GM18517 (cell line): ENCODE measurements at regions not wholly inside any gene's neighbourhood (a gene's known extent, or its start where the extent isn't known, plus 50 kb on each side); places are given as distances from the start of the nearest gene placed in this dataset.
A peak's percentile ranks its signal among the peaks of the same experiment; 100 is the strongest.

Experiments
- ATAC-seq: cut with Tn5 transposase; IDR thresholded peaks from one replicate; pipeline ENCODE4 v1.9.1; 2021; ENCODE audit warnings: mild to moderate bottlenecking, moderate library complexity; ENCODE audit not compliant: unreplicated experiment

DNA sequence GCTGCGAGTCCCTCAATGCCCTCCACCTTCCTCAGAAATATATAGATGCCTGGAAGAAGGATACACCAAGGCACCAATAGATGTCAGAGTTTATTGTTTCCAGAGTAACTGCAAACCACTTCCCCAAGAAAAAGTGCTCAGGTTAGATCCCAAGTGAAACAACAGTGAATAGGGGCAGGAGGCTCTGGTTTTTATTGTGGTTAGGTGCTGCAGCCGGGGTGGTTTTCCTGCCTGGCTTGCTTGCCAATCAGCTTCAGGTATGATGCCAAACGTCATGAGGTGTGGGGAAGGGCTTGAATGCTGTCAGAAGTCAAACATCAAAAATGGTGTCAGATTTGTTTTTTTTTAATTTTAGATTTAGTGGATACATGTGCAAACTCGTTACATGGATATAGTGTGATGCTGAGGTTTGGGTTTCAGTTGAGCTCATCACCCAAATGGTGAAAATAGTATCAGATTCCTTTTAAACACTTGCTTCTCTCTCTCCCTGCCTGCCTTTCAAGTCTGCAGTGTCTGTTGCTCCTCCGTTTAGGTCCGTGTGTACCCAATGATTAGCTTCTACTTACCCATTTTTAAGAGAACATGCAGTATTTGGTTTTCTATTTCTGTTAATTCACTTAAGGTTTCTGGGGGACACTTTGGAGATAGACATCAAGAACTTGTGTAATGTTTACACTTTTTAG lies 1317.0 kb downstream of the MRPL39 start:
- ATAC-seq, result no peak

DNA sequence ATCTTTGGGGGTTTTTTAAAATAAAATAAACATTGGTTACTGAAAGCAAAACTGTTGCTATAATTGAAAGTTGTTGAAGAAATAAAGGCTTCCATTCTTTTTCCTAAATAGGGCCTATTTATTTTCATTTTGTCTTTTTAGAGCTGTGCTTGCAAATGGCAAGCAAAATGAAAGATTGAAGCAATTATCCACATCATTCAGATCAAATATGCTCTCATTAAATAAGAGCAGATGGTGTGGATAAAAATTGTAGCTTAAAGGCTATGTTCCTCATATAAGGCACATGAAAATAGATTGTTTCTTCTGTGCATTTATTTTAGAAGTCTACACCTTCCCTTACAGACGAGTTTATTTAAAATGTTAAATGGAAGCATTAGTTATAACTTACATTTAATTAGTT lies 1317.7 kb downstream of the MRPL39 start:
- no peak for ATAC-seq

DNA sequence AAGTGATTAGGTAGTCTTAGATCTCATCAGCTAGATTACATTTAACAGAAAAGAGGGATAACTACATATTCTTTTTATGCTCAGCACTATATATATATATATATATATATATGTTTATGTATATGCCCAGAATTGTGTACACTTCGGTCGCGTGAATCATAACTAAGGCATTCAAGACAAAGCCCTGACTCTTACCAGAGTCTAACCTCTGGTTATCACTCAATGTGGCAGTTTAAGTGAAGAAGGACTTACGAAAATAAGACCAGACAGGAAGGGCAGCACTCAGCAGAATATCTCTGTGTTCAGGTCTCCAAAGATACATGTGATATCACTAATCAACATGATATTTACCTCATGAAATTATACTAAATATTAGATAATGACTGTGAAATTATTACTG lies 1326.7 kb downstream of the MRPL39 start:
- ATAC-seq, result no peak

GRCh38 chr21:24278711-24279110 lies 1328.6 kb downstream of the MRPL39 start:
- no peak for ATAC-seq

DNA sequence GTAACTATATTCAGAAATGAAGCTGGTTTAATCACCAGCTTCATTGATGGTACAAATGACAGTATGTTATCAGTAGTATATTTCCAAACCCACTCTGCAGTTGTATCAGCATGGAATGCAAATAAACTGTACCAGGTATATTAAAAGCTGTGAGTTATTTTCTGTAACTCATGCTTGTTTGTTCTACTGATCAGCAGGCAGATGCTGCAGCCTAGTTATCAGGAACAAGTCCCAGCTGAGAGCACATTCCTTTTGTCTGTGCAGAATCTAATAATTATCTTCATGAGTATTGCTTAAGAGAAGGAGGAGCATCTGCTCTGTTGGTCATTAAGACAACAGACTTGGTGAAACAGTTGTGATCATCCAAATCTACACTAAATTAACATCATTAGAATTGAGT lies 1331.1 kb downstream of the MRPL39 start:
- no peak for ATAC-seq

- ATAC-seq, result no peak
These were observed 1331.7 kb downstream of the MRPL39 start for GRCh38 chr21:24275616-24276015.

GRCh38 chr21:24272521-24272938 lies 1334.8 kb downstream of the MRPL39 start:
- no peak for ATAC-seq

GRCh38 chr21:24265987-24266386 lies 1341.3 kb downstream of the MRPL39 start:
- no peak for ATAC-seq

- ATAC-seq, result no peak
These were observed 1346.5 kb downstream of the MRPL39 start for GRCh38 chr21:24260751-24261150.

DNA sequence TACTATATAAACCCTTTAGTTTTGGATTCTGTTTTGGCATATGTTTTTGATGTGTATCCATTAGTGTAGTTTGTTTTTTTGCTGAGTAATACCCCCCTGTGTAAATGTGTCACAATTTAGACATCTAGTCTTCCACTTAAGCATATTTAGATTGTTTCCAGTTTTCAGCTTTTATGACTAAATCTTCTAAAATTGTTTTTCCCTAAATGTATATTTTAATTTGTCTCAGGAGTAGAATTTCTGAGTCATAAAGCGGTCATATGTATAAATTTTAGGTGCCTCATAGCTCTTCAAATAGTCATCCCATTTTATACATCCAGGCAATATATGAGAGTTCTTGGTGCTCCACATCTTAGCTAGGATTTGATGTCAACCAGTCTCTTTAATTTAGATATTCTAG lies 1348.0 kb downstream of the MRPL39 start:
- no peak for ATAC-seq

DNA sequence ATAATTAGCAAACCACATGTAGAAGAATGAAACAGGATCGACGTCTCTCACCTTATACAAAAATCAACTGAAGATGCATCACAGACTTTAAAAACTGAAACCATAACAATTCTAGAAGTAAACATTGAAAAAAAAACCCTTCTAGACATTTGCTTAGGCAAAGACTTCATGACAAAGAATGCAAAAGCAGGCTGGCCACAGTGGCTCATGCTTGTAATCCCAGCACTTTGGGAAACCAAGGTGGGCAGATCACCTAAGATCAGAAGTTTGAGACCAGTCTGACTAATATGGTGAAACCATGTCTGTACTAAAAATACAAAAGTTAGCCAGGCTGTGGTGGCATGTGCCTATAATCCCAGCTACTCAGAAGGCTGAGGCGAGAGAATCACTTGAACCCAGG lies 1351.7 kb downstream of the MRPL39 start:
- ATAC-seq, result no peak

DNA sequence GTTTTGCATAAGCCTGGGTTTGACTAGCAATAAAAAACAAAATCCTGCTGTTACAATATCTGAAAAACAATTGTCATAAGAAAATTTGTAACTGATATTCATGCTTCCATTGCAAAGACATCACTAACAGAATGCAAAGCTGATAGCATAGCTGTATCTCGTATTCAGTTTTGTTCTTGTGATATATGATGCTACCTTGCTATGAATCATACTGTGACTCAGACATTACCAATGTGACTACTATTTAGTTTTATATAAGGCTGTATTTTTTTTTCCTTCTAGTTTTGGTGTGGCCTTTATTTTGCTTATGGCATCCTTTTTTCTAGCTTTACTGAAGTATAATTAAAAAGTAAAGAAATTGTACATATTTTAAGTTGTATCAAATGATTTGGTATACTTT lies 1381.8 kb downstream of the MRPL39 start:
- ATAC-seq, result no peak

DNA sequence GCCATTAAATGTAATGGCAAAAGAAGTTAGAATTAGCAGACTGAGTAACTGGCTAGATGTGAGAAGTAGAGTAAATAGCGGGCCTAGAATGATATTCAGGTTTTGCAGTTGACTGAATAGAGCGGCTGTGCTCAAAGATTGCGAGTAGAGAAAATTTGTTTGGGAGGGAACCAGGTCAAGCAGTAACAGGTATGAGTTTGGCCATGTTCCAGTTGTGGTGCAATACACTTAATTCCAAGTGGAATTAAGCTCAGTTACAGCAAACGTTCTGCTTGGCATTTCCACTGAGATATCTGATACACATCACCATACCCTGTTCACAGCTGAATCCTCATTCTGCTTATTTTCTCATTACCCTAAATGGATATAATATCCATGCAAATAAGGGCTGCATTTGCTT lies 1382.9 kb downstream of the MRPL39 start:
- no peak for ATAC-seq

DNA sequence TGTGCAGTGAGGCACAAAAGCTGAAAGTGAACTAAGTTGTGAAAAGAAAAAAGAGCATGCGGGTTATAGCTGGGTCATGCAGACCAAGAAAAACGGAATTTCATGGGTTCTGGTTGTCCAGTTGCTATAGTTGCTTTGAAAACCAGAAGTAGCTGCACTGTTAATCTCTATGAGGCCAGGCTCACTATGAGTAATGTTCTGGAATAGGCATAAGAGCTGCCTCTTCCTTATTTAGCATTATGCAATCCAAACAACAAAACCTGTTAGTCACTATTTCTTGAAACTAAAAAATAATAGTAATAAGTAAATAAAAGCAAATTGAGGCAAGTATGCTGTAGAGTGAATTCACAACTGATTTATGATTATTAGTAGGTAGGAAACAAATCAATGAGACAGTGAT lies 1383.7 kb downstream of the MRPL39 start:
- no peak for ATAC-seq

GRCh38 chr21:24222676-24223075 lies 1384.6 kb downstream of the MRPL39 start:
- ATAC-seq, result no peak

DNA sequence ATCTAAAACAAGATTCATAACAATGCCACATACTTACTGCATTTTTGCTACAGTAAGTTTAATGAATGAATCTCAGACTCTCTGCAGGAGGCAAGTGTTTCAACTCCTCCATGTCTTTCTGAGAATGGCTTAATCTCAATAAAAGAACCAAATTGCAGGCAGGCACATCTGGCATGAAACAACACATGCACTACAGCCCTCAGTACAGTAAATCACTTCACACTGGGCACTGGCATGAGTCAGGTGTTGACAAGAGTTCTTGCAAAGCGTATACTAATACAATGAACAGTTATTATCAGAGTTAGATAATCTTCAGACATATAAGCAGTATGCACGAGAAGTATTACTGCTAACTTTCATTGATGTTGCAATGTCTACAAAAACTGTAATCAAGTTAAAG lies 1386.8 kb downstream of the MRPL39 start:
- no peak for ATAC-seq

- no peak for ATAC-seq
These were observed 1390.1 kb downstream of the MRPL39 start for GRCh38 chr21:24217151-24217550.

DNA sequence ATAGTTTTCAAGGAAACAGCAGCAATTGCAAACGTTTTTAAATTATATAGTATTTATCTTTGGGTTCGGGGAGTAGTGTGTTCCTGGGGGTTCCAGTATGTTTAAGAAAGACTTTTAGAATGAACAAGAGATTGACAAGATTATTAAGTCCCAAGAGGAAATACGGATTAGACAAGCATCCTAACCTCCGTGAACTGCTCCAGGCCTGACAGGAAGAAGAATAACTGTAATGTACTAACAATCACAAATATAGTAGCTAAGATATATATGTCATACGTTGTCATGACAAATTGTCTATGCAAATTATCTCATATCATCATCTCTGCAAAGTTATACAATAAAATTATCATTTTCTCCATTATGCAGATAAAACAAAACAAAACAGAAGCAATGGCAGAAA lies 1397.2 kb downstream of the MRPL39 start:
- ATAC-seq, result no peak

DNA sequence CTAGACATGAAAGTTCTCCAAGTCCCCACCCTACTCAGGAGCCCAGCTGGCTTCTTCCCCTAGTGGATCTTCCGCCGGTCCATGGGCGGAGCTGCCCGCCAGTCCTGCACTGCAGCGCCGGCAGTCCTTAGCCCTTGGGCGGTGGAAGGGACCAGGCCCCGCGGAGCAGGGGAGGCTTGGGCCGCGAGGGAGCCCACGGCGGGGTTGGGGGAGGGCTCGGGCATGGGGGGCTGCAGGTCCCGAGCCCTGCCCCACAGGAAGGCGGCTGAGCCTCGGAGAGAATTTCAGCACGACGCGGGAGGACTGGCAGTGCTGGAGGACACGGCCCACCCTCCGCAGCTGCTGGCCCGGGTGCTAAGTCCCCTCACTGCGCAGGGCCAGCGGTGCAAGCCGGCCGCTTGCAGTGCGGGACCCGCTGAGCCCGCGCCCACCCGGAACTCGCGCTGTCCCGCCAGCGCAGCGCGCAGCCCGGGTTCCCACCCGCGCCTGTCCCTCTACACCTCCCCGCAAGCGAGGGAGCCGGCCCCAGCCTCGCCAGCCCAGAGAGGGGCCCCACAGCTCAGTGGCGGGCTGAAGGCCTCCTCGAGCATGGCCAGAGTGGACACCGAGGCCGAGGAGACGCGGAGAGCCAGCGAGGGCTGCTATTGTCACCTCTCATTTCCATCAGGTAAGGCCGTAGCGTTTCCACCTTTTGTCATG lies 1398.6 kb downstream of the MRPL39 start:
- ATAC-seq, result no peak

DNA sequence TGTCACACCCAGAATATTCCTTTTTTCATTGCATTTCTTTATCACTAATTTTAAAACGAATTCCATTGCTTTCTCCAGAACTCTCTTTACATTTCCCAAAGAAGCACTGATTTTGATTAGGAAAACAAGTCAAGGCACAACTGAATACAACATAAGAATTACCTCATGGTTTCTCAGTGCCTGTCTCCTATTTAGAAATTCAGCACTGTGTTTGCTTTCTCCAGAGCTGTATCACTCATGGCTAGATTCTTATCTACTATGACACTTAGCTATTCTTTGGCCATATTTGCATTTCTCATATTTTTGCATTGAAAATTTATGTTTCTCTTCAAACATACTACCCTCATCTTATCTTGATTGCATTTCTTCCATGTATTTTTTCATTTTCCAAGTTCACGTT lies 1402.0 kb downstream of the MRPL39 start:
- no peak for ATAC-seq

GRCh38 chr21:24204641-24205040 lies 1402.6 kb downstream of the MRPL39 start:
- no peak for ATAC-seq

DNA sequence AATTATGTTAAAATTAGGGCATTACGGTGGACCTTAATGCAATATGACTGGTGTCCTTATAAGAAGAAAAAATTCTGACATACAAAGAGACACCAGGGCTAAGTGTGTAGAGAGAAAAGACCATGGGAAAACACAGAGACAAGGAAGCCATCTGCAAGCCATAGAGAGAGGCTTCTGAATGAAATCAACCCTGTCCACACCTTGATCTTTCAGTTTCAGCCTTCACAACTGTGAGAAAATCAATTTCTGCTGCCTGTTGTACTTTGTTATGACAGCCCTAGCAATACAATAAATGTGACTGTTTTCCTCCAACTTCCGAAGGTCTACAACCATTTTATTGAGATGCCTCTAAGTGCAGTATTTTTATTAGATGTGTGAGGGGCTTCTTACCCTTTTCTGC lies 1407.2 kb downstream of the MRPL39 start:
- ATAC-seq, result peak; percentile 61

- no peak for ATAC-seq
These were observed 1409.4 kb downstream of the MRPL39 start for GRCh38 chr21:24197923-24198322.
